Astrocyte of the cerebellum (primary cell): ENCODE measurements at regions not wholly inside any gene's neighbourhood (a gene's known extent, or its start where the extent isn't known, plus 50 kb on each side); places are given as distances from the start of the nearest gene placed in this dataset.

ENCODE experiments used
- DNase-seq: peaks from one replicate; pipeline ENCODE4 v3.0.0-alpha.2; 2011; ENCODE audit warnings: low read depth
- H3K4me3 ChIP-seq: 2 replicates; pipeline ENCODE4 v1.5.1; 2011; ENCODE audit warnings: mild to moderate bottlenecking, low read depth, low read length, moderate library complexity
- in situ Hi-C: cut with HindIII; loops from 2 replicates; pipeline ENCODE4 v1.10.0; 2017; ENCODE audit warnings: low sequenced_read_pairs
- TF ChIP-seq, protein P1 (sequence below): IDR thresholded peaks from 2 replicates; pipeline ENCODE4 v1.5.1; 2012; ENCODE audit warnings: low read length, low read depth, moderate library complexity, mild to moderate bottlenecking; ENCODE audit errors: missing control alignments

- DNase-seq: no peak
- in situ Hi-C loops: loop anchor here (5.0 kb wide), 1 partner anchor 34 kb away; no protein-coding TSS in a partner anchor
- TF ChIP-seq, protein P1, sequence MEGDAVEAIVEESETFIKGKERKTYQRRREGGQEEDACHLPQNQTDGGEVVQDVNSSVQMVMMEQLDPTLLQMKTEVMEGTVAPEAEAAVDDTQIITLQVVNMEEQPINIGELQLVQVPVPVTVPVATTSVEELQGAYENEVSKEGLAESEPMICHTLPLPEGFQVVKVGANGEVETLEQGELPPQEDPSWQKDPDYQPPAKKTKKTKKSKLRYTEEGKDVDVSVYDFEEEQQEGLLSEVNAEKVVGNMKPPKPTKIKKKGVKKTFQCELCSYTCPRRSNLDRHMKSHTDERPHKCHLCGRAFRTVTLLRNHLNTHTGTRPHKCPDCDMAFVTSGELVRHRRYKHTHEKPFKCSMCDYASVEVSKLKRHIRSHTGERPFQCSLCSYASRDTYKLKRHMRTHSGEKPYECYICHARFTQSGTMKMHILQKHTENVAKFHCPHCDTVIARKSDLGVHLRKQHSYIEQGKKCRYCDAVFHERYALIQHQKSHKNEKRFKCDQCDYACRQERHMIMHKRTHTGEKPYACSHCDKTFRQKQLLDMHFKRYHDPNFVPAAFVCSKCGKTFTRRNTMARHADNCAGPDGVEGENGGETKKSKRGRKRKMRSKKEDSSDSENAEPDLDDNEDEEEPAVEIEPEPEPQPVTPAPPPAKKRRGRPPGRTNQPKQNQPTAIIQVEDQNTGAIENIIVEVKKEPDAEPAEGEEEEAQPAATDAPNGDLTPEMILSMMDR: no peak
- H3K4me3 ChIP-seq: no peak overlapping the region
Observed at GRCh38 chr10:47098238-47098637, 187.0 kb downstream of the PTPN20 start.

GRCh38 chr10:47098964-47099363, 187.7 kb downstream of the PTPN20 start:
- TF ChIP-seq, protein P1: no peak
- DNase-seq: no peak
- no peak overlapping the region for H3K4me3 ChIP-seq
- in situ Hi-C loops: loop anchor here (5.0 kb wide), 1 partner anchor 33 kb away; no protein-coding TSS in a partner anchor

DNA sequence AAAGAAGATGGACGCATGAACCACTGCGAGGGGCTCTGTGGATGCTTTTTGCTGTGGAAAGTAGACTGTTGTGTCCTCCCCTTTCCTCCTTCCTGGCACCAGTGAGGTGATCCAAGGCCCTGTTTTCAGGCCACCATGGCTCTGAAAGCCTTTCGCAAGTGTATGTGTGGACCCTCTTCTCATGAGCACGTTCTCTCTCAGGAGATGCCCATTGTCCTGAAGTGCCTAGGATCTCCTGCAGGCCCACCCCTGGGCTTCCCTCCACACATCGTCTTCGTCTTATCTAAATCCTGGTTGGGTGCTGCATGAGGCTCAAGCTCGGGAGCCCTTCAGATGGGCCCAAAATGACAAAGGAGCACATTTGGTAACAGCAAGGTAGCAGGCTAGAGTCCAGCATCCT, 188.2 kb downstream of the PTPN20 start:
- TF ChIP-seq, protein P1: no peak
- DNase-seq: no peak
- in situ Hi-C loops: loop anchor here (5.0 kb wide), 1 partner anchor 33 kb away; no protein-coding TSS in a partner anchor
- H3K4me3 ChIP-seq: no peak overlapping the region

DNA sequence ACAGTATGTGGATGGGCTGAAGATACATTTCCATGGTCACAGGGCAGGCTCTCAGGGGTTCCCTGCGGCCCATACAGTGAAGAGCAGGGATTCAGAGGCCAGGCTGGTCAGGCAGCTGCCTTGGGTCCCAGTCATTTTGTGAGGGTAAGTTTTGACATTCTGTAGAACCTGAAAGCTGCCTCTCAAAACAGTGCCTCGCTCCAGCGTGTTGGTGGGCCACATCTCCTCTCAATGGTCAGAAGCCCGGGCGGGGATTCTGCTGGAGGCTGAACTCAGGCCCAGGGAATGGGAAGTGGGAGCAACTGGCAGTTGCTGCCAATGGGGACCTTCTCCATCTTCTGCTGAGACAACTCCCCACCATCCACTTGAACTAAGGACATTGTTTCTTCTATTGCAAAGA, 190.0 kb downstream of the PTPN20 start:
- H3K4me3 ChIP-seq: no peak overlapping the region
- no peak for DNase-seq
- TF ChIP-seq, protein P1: no peak
- in situ Hi-C loops: no loop called here

DNA sequence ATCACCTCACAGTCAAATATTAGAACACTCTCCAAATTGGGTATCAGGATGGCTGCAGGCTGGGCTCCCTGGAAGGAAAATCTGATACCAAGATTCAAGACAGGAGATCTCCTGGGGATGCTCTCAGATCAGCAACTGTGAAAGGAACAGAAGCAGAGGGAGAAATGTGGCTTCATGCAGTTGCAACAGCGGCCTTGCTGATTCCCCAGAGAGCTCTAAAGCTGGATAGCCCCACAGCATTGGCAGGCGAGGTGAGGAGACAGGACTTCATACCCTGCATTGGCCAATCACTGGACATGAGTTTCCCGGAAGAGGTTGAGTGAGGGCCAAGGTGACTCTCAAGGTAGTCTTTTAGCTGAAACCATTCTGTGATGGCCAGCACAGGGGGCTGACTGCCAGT, 190.6 kb downstream of the PTPN20 start:
- in situ Hi-C loops: no loop called here
- no peak overlapping the region for H3K4me3 ChIP-seq
- TF ChIP-seq, protein P1: no peak
- DNase-seq: no peak

GRCh38 chr10:47104151-47104605, 192.9 kb downstream of the PTPN20 start:
- no peak for DNase-seq
- in situ Hi-C loops: no loop called here
- no peak overlapping the region for H3K4me3 ChIP-seq
- TF ChIP-seq, protein P1: no peak
